ENCODE measurements at regions not wholly inside any gene's neighbourhood (a gene's known extent, or its start where the extent isn't known, plus 50 kb on each side); places are given as distances from the start of the nearest gene placed in this dataset.

- no peaks in the 10 kb centered on the region for H3K9me3 ChIP-seq
- intact Hi-C loops (cut with DNase I) = no loop called here
- no peak overlapping the region for H3K4me3 ChIP-seq
- H3K36me3 ChIP-seq = no peaks in the 10 kb centered on the region
- TF ChIP-seq POLR2AphosphoS5 (IDR thresholded peaks at IDR 0.05; ENCODE audit: insufficient read depth in 1 of 2, low read depth in 1 of 2) = no peak
- TF ChIP-seq CTCF (IDR thresholded peaks at IDR 0.05) = no peak
- TF ChIP-seq POLR2A (IDR thresholded peaks at IDR 0.05) = no peak
- no peaks in the 10 kb centered on the region for H3K27me3 ChIP-seq
- H3K27ac ChIP-seq = no peak overlapping the region
- no peak for DNase-seq (ENCODE audit: extremely low spot score in 2 of 2)
- H3K4me1 ChIP-seq = no peaks in the 10 kb centered on the region
Measured at GRCh38 chr5:93967923-93968322, 226.5 kb upstream of the POU5F2 start.

- Histone ChIP-seq H3K27ac (no peak overlapping the region), H3K9me3 (no peaks in the 10 kb centered on the region), H3K27me3 (no peaks in the 10 kb centered on the region), H3K4me1 (no peaks in the 10 kb centered on the region), H3K36me3 (no peaks in the 10 kb centered on the region), H3K4me3 (no peak overlapping the region)
- no peak for DNase-seq (ENCODE audit: extremely low spot score in 2 of 2)
- intact Hi-C loops (cut with DNase I) = no loop called here
- TF ChIP-seq POLR2AphosphoS5 (IDR thresholded peaks at IDR 0.05; ENCODE audit: insufficient read depth in 1 of 2, low read depth in 1 of 2) = no peak
- no peak for TF ChIP-seq CTCF (IDR thresholded peaks at IDR 0.05)
- TF ChIP-seq POLR2A (IDR thresholded peaks at IDR 0.05) = no peak
Measured at GRCh38 chr5:93964421-93964820, 223.0 kb upstream of the POU5F2 start.

- Histone ChIP-seq H3K4me1 (no peaks in the 10 kb centered on the region), H3K27me3 (no peaks in the 10 kb centered on the region), H3K27ac (no peak overlapping the region), H3K9me3 (no peaks in the 10 kb centered on the region), H3K4me3 (no peak overlapping the region), H3K36me3 (no peaks in the 10 kb centered on the region)
- TF ChIP-seq POLR2AphosphoS5 (IDR thresholded peaks at IDR 0.05; ENCODE audit: insufficient read depth in 1 of 2, low read depth in 1 of 2) (no peak), POLR2A (IDR thresholded peaks at IDR 0.05) (no peak), CTCF (IDR thresholded peaks at IDR 0.05) (no peak)
- intact Hi-C loops (cut with DNase I) = no loop called here
- no peak for DNase-seq (ENCODE audit: extremely low spot score in 2 of 2)
Measured at GRCh38 chr5:93960042-93960441, 218.6 kb upstream of the POU5F2 start.

- Histone ChIP-seq H3K4me3 (no peak overlapping the region), H3K9me3 (no peaks in the 10 kb centered on the region), H3K27ac (no peak overlapping the region), H3K27me3 (no peaks in the 10 kb centered on the region), H3K4me1 (no peaks in the 10 kb centered on the region), H3K36me3 (no peaks in the 10 kb centered on the region)
- no peak for DNase-seq (ENCODE audit: extremely low spot score in 2 of 2)
- intact Hi-C loops (cut with DNase I) = no loop called here
- TF ChIP-seq POLR2AphosphoS5 (IDR thresholded peaks at IDR 0.05; ENCODE audit: insufficient read depth in 1 of 2, low read depth in 1 of 2) (no peak), CTCF (IDR thresholded peaks at IDR 0.05) (no peak), POLR2A (IDR thresholded peaks at IDR 0.05) (no peak)
Measured at GRCh38 chr5:93956006-93956405, 214.6 kb upstream of the POU5F2 start.

- intact Hi-C loops (cut with DNase I) = no loop called here
- Histone ChIP-seq H3K4me1 (no peaks in the 10 kb centered on the region), H3K9me3 (no peaks in the 10 kb centered on the region), H3K4me3 (no peak overlapping the region), H3K36me3 (no peaks in the 10 kb centered on the region), H3K27me3 (no peaks in the 10 kb centered on the region), H3K27ac (no peak overlapping the region)
- no peak for DNase-seq (ENCODE audit: extremely low spot score in 2 of 2)
- TF ChIP-seq POLR2A (IDR thresholded peaks at IDR 0.05) = no peak
- no peak for TF ChIP-seq CTCF (IDR thresholded peaks at IDR 0.05)
- no peak for TF ChIP-seq POLR2AphosphoS5 (IDR thresholded peaks at IDR 0.05; ENCODE audit: insufficient read depth in 1 of 2, low read depth in 1 of 2)
Measured at GRCh38 chr5:93954421-93955069, 213.1 kb upstream of the POU5F2 start.
